Smooth muscle cell (in vitro differentiated cells): ENCODE measurements at regions not wholly inside any gene's neighbourhood (a gene's known extent, or its start where the extent isn't known, plus 50 kb on each side); places are given as distances from the start of the nearest gene placed in this dataset.

Experiments used
- DNase-seq: peaks from one replicate; lab custom pipeline; 2025; ENCODE audit not compliant: unreplicated experiment; lab: John Stamatoyannopoulos, UW
- H2AFZ ChIP-seq: fragments of 200-600 bp; sonication (generic); 2 replicates; pipeline ENCODE4 v1.6.0; 2016; ENCODE audit warnings: antibody characterized with exemption, low read depth, mild to moderate bottlenecking
- H3F3A ChIP-seq: fragments of 200-600 bp; sonication (generic); 2 replicates; pipeline ENCODE4 v1.6.0; 2017; ENCODE audit warnings: antibody characterized with exemption, low read depth
- H3K27ac ChIP-seq: fragments of 200-600 bp; sonication (generic); 2 replicates; pipeline ENCODE4 v1.5.1; 2016; ENCODE audit warnings: low read depth, mild to moderate bottlenecking
- H3K27me3 ChIP-seq: fragments of 200-600 bp; sonication (generic); 2 replicates; pipeline ENCODE4 v1.6.1; 2016; ENCODE audit warnings: low read depth, mild to moderate bottlenecking
- H3K36me3 ChIP-seq: fragments of 200-600 bp; sonication (generic); 2 replicates; pipeline ENCODE4 v1.5.1; 2016; ENCODE audit warnings: low read depth
- H3K4me1 ChIP-seq: fragments of 200-600 bp; sonication (generic); 2 replicates; pipeline ENCODE4 v1.5.1; 2016; ENCODE audit warnings: low read depth
- H3K4me2 ChIP-seq: fragments of 200-600 bp; sonication (generic); 2 replicates; pipeline ENCODE4 v1.6.0; 2016; ENCODE audit warnings: mild to moderate bottlenecking
- H3K4me3 ChIP-seq: fragments of 200-600 bp; sonication (generic); 2 replicates; pipeline ENCODE4 v1.5.1; 2016; ENCODE audit warnings: mild to moderate bottlenecking
- H3K79me2 ChIP-seq: fragments of 200-600 bp; sonication (generic); 2 replicates; pipeline ENCODE4 v1.6.0; 2016; ENCODE audit warnings: low read depth, mild to moderate bottlenecking
- H3K9ac ChIP-seq: fragments of 200-600 bp; sonication (generic); 2 replicates; pipeline ENCODE4 v1.6.0; 2016; ENCODE audit warnings: low read depth
- H3K9me3 ChIP-seq: fragments of 200-600 bp; sonication (generic); replicated peaks from 2 replicates; pipeline ENCODE4 v1.5.1; 2016; ENCODE audit warnings: low read depth
- H4K20me1 ChIP-seq: fragments of 200-600 bp; sonication (generic); 2 replicates; pipeline ENCODE4 v1.6.0; 2016; ENCODE audit warnings: low read depth
- CTCF ChIP-seq: fragments of 200-600 bp; sonication (generic); IDR thresholded peaks from 2 replicates; pipeline ENCODE4 v1.5.1; 2017; ENCODE audit warnings: borderline replicate concordance, mild to moderate bottlenecking, antibody characterized with exemption; ENCODE audit not compliant: insufficient read depth, poor library complexity, severe bottlenecking
- WGBS: methylation state at CpG from one replicate; pipeline ENCODE4 v1.1.7; 2016; ENCODE audit warnings: low lambda C conversion rate; 5-methylcytosine and 5-hydroxymethylcytosine counted together

DNA sequence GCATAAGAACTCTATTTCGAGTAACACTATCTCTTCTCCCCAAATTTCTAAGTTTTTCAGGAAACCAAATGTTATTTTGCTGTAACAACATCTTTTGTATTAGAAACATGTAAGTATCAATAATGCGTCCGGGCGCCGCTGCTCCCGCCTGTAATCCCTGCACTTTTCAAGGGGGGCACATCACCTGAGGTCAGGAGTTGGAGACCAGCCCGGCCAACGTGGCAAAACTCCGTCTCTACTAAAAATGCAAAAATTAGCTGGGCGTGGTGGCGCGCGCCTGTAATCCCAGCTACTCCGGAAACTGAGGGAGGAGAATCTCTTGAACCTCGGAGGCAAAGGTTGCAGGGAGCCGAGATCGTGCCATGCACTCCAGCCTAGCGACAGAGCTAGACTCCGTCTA is 881.1 kb upstream of the NUDT12 start:
- Histone ChIP-seq H3K4me3 (no peak overlapping the region), H3K9ac (no peak overlapping the region), H2AFZ (no peak overlapping the region), H3K4me1 (no peaks in the 10 kb centered on the region), H3K9me3 (no peaks in the 10 kb centered on the region), H3K4me2 (no peak overlapping the region), H3K27me3 (no peaks in the 10 kb centered on the region), H3K79me2 (no peaks in the 10 kb centered on the region), H3K27ac (no peak overlapping the region), H3K36me3 (no peaks in the 10 kb centered on the region), H3F3A (no peaks in the 10 kb centered on the region), H4K20me1 (no peaks in the 10 kb centered on the region)
- no peak for TF ChIP-seq CTCF
- DNase-seq: no peak
- 97% methylated on average over 19 of the region's 19 CpGs for WGBS

DNA sequence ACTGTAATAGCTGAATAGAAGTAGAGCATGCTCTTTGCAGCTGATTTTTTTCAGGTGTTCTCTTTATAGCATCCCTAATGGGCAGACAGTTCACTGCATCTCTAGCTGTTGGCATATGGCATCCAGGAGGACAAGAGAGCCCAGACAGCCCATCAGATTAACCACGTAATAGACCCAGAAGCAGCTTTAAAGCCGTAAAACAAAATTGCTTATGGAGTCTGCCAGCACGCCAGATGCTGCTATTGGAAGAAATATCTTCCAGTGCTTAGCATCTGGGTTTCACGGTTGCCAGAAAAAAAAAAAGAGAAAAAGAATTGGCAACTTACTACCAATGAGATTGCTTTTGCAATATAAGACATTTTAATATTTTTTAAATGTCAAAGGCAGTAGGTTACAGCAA is 869.4 kb upstream of the NUDT12 start:
- no peaks in the 10 kb centered on the region for H4K20me1 ChIP-seq
- no peaks in the 10 kb centered on the region for H3K4me1 ChIP-seq
- 56% methylated on average over 4 of the region's 4 CpGs for whole genome bisulfite sequencing
- H3K9ac ChIP-seq: no peak overlapping the region
- no peaks in the 10 kb centered on the region for H3K36me3 ChIP-seq
- H3K79me2 ChIP-seq: no peaks in the 10 kb centered on the region
- H3K9me3 ChIP-seq: no peaks in the 10 kb centered on the region
- H3K27me3 ChIP-seq: no peaks in the 10 kb centered on the region
- no peaks in the 10 kb centered on the region for H3F3A ChIP-seq
- H3K4me2 ChIP-seq: no peak overlapping the region
- no peak for TF ChIP-seq CTCF
- H3K4me3 ChIP-seq: no peak overlapping the region
- no peak overlapping the region for H3K27ac ChIP-seq
- H2AFZ ChIP-seq: no peak overlapping the region
- DNase-seq: no peak

- no peaks in the 10 kb centered on the region for H3K79me2 ChIP-seq
- H3K4me3 ChIP-seq: no peak overlapping the region
- H3K4me2 ChIP-seq: no peak overlapping the region
- no peaks in the 10 kb centered on the region for H3K27me3 ChIP-seq
- no peaks in the 10 kb centered on the region for H3K9me3 ChIP-seq
- no peak overlapping the region for H3K27ac ChIP-seq
- H2AFZ ChIP-seq: no peak overlapping the region
- H3K4me1 ChIP-seq: no peaks in the 10 kb centered on the region
- no peaks in the 10 kb centered on the region for H3K36me3 ChIP-seq
- DNase-seq: no peak
- H3K9ac ChIP-seq: no peak overlapping the region
- H4K20me1 ChIP-seq: no peaks in the 10 kb centered on the region
- no peaks in the 10 kb centered on the region for H3F3A ChIP-seq
- no peak for TF ChIP-seq CTCF
- 84% methylated on average over 4 of the region's 4 CpGs for WGBS
These were observed 868.5 kb upstream of the NUDT12 start for GRCh38 chr5:104431002-104431620.

DNA sequence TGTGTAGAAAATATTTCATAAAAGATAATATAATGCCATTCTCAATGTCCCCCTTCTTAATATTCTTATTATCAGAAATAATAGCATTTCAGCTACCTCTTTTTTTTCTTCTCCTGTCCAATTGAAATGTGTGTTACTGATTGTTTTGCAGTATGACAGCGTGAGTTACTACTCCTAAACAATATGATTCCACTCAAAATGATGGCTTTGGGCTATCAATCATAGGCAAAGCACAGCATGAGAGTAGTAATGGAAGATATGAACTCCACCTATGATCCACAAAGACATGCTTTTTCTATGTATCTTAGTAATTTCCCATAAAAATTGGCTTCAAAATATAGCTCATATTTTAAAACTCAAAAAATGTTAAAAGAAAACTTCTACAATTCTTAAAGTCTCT is 867.3 kb upstream of the NUDT12 start:
- no peaks in the 10 kb centered on the region for H3K79me2 ChIP-seq
- H3K27ac ChIP-seq: no peak overlapping the region
- H3K4me2 ChIP-seq: no peak overlapping the region
- no peak for TF ChIP-seq CTCF
- WGBS: 93% methylated on average over 1 of the region's 1 CpG
- H3K27me3 ChIP-seq: no peaks in the 10 kb centered on the region
- H3K9me3 ChIP-seq: no peaks in the 10 kb centered on the region
- H3K4me3 ChIP-seq: no peak overlapping the region
- H3K9ac ChIP-seq: no peak overlapping the region
- no peaks in the 10 kb centered on the region for H4K20me1 ChIP-seq
- no peaks in the 10 kb centered on the region for H3K36me3 ChIP-seq
- no peak overlapping the region for H2AFZ ChIP-seq
- H3K4me1 ChIP-seq: no peaks in the 10 kb centered on the region
- DNase-seq: no peak
- no peaks in the 10 kb centered on the region for H3F3A ChIP-seq
